Karpas-422 (cell line): ENCODE measurements at regions not wholly inside any gene's neighbourhood (a gene's known extent, or its start where the extent isn't known, plus 50 kb on each side); places are given as distances from the start of the nearest gene placed in this dataset.

Experiments used
- DNase-seq: peaks from one replicate; pipeline ENCODE4 v3.0.0-alpha.2; 2015
- H2AFZ ChIP-seq: fragments of 200-600 bp; sonication (generic); 2 replicates; pipeline ENCODE4 v1.6.1; 2014; ENCODE audit warnings: antibody characterized with exemption, low read length, mixed read lengths
- H3K27ac ChIP-seq: fragments of 200-600 bp; sonication (generic); 2 replicates; pipeline ENCODE4 v1.5.1; 2014; ENCODE audit warnings: mild to moderate bottlenecking, low read length, moderate library complexity
- H3K27me3 ChIP-seq: fragments of 200-600 bp; sonication (generic); 2 replicates; pipeline ENCODE4 v1.6.1; 2014; ENCODE audit warnings: low read length, mixed read lengths
- H3K36me3 ChIP-seq: fragments of 200-600 bp; sonication (generic); 2 replicates; pipeline ENCODE4 v1.6.1; 2014; ENCODE audit warnings: low read length, mixed read lengths; ENCODE audit not compliant: insufficient read depth
- H3K4me1 ChIP-seq: fragments of 200-600 bp; sonication (generic); 2 replicates; pipeline ENCODE4 v1.6.1; 2014; ENCODE audit warnings: mild to moderate bottlenecking, low read length, mixed read lengths
- H3K4me2 ChIP-seq: fragments of 200-600 bp; sonication (generic); 2 replicates; pipeline ENCODE4 v1.6.1; 2014; ENCODE audit warnings: low read length, low read depth, mild to moderate bottlenecking; ENCODE audit not compliant: poor library complexity, severe bottlenecking
- H3K4me3 ChIP-seq: fragments of 200-600 bp; sonication (generic); 2 replicates; pipeline ENCODE4 v1.5.1; 2014; ENCODE audit warnings: mild to moderate bottlenecking, antibody characterized with exemption, low read length, mixed read lengths
- H3K79me2 ChIP-seq: fragments of 200-600 bp; sonication (generic); 2 replicates; pipeline ENCODE4 v1.6.1; 2014; ENCODE audit warnings: mild to moderate bottlenecking, low read length, mixed read lengths
- H3K9ac ChIP-seq: fragments of 200-600 bp; sonication (generic); 2 replicates; pipeline ENCODE4 v1.6.0; 2014; ENCODE audit warnings: low read length
- H3K9me2 ChIP-seq: fragments of 200-600 bp; sonication (generic), shearing (Covaris generic); replicated peaks from 2 replicates; pipeline ENCODE4 v1.6.0; 2014; ENCODE audit warnings: mild to moderate bottlenecking, low read length, moderate library complexity; ENCODE audit not compliant: insufficient read depth
- H3K9me3 ChIP-seq: fragments of 300-700, 200-600 bp; sonication (generic); 2 replicates; pipeline ENCODE4 v1.6.1; 2014; ENCODE audit warnings: low read length, mixed read lengths
- H4K20me1 ChIP-seq: fragments of 200-600 bp; sonication (generic); 2 replicates; pipeline ENCODE4 v1.6.1; 2014; ENCODE audit warnings: mild to moderate bottlenecking, antibody characterized with exemption, low read length, low read depth; ENCODE audit not compliant: insufficient read depth

- no peaks in the 10 kb centered on the region for H4K20me1 ChIP-seq
- H3K9me3 ChIP-seq, result no peaks in the 10 kb centered on the region
- H3K4me3 ChIP-seq, result no peak overlapping the region
- H3K9me2 ChIP-seq, result no peaks in the 10 kb centered on the region
- no peak overlapping the region for H2AFZ ChIP-seq
- no peak overlapping the region for H3K27ac ChIP-seq
- H3K9ac ChIP-seq, result no peak overlapping the region
- H3K79me2 ChIP-seq, result no peaks in the 10 kb centered on the region
- H3K27me3 ChIP-seq, result no peaks in the 10 kb centered on the region
- H3K4me1 ChIP-seq, result no peaks in the 10 kb centered on the region
- no peaks in the 10 kb centered on the region for H3K36me3 ChIP-seq
- no peak for DNase-seq
- no peak overlapping the region for H3K4me2 ChIP-seq
Observed at GRCh38 chr14:85824526-85824925, 294.6 kb downstream of the FLRT2 start.

DNA sequence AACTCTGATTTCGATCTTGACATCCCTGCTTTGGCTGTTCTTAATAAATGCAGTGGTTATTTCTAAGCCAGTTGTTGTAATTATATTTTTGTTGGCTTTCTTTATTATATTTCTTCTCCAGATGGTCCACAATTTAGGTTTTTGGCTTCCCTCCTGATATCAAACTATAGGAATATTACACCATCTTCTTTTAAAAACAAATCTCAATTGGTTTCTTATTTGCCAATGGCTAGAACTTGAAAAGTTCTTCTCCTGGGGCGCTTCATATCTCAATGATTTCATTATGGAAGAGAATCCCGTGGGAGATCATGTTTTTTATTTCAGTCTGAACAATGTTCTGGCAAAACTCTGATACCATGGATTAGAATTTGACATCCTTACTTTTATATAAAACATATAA, 292.3 kb downstream of the FLRT2 start:
- H2AFZ ChIP-seq, result no peak overlapping the region
- no peak overlapping the region for H3K9ac ChIP-seq
- H3K27me3 ChIP-seq, result no peaks in the 10 kb centered on the region
- no peaks in the 10 kb centered on the region for H3K9me2 ChIP-seq
- no peak for DNase-seq
- H3K4me2 ChIP-seq, result no peak overlapping the region
- H4K20me1 ChIP-seq, result no peaks in the 10 kb centered on the region
- H3K9me3 ChIP-seq, result no peaks in the 10 kb centered on the region
- no peak overlapping the region for H3K4me3 ChIP-seq
- H3K79me2 ChIP-seq, result no peaks in the 10 kb centered on the region
- no peaks in the 10 kb centered on the region for H3K36me3 ChIP-seq
- no peaks in the 10 kb centered on the region for H3K4me1 ChIP-seq
- H3K27ac ChIP-seq, result no peak overlapping the region

- H3K79me2 ChIP-seq, result no peaks in the 10 kb centered on the region
- H3K4me2 ChIP-seq, result no peak overlapping the region
- H3K9me3 ChIP-seq, result no peaks in the 10 kb centered on the region
- H4K20me1 ChIP-seq, result no peaks in the 10 kb centered on the region
- no peaks in the 10 kb centered on the region for H3K4me1 ChIP-seq
- no peaks in the 10 kb centered on the region for H3K27me3 ChIP-seq
- H3K4me3 ChIP-seq, result no peak overlapping the region
- no peak overlapping the region for H3K9ac ChIP-seq
- no peak overlapping the region for H2AFZ ChIP-seq
- no peak for DNase-seq
- H3K36me3 ChIP-seq, result no peaks in the 10 kb centered on the region
- no peak overlapping the region for H3K27ac ChIP-seq
- 0 out of 2 replicates have a peak, but pooled peaks cover 12% of the 10 kb centered on the region for H3K9me2 ChIP-seq
Observed at GRCh38 chr14:85817430-85817829, 287.5 kb downstream of the FLRT2 start.

DNA sequence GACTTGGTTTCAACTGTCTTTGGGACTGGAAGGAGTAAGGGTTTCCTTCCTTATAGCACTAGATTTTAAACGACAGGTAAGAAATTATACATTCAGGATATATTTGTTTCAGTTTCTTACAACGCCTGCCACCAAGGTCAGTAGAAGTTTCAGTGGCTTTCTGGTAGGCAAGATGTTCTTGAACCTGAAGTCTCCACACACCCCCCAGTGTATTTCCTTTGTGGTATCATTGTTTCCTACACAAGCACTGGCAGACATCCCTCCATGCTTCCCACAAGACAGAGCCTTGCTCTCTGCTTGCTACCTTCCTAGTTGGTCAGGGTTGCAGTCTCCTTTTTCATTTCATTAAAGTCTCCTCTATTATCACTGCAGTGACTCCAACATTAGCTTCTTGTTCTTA, 283.1 kb downstream of the FLRT2 start:
- Histone ChIP-seq H3K27me3 (no peaks in the 10 kb centered on the region), H3K36me3 (no peaks in the 10 kb centered on the region), H2AFZ (no peak overlapping the region), H3K79me2 (no peaks in the 10 kb centered on the region), H3K9ac (no peak overlapping the region), H3K4me3 (no peak overlapping the region), H3K9me3 (peaks cover 7% of the 10 kb centered on the region), H3K4me2 (no peak overlapping the region), H3K4me1 (no peaks in the 10 kb centered on the region), H4K20me1 (no peaks in the 10 kb centered on the region), H3K27ac (no peak overlapping the region), H3K9me2 (0 out of 2 replicates have a peak, but pooled peaks cover 12% of the 10 kb centered on the region)
- no peak for DNase-seq

DNA sequence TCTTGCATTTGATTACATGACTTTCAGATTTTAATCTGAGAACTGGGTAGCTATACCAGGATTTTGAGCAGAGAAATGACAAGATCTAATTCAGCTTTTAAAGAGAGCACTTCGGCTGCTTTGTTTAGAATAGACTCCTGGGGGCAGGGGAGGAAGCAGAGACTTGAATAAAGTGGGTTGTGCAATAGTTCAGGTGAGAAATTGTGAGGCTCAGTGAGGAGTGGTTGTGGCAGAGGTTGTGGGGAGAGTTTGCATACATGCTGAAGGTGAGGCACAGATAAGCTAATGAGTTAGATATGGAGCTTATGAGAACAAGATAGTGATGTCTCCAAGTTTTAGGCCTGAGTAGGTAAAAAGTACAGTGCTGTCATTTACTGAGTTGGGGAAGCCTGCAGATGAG, 281.4 kb downstream of the FLRT2 start:
- H4K20me1 ChIP-seq, result no peaks in the 10 kb centered on the region
- no peak overlapping the region for H3K4me3 ChIP-seq
- H2AFZ ChIP-seq, result no peak overlapping the region
- peaks cover 7% of the 10 kb centered on the region for H3K9me3 ChIP-seq
- H3K4me1 ChIP-seq, result no peaks in the 10 kb centered on the region
- no peaks in the 10 kb centered on the region for H3K27me3 ChIP-seq
- no peak overlapping the region for H3K4me2 ChIP-seq
- no peak overlapping the region for H3K27ac ChIP-seq
- H3K79me2 ChIP-seq, result no peaks in the 10 kb centered on the region
- no peaks in the 10 kb centered on the region for H3K36me3 ChIP-seq
- 0 out of 2 replicates have a peak, but pooled peaks cover 12% of the 10 kb centered on the region for H3K9me2 ChIP-seq
- no peak for DNase-seq
- H3K9ac ChIP-seq, result no peak overlapping the region

- H3K9me3 ChIP-seq, result peaks cover 6% of the 10 kb centered on the region; the same call in 1 of the 2 replicates
- H2AFZ ChIP-seq, result no peak overlapping the region
- H3K4me2 ChIP-seq, result no peak overlapping the region
- no peaks in the 10 kb centered on the region for H3K4me1 ChIP-seq
- no peak overlapping the region for H3K9ac ChIP-seq
- H4K20me1 ChIP-seq, result no peaks in the 10 kb centered on the region
- H3K79me2 ChIP-seq, result no peaks in the 10 kb centered on the region
- H3K9me2 ChIP-seq, result 0 out of 2 replicates have a peak, but pooled peaks cover 3% of the 10 kb centered on the region
- H3K36me3 ChIP-seq, result no peaks in the 10 kb centered on the region
- H3K27me3 ChIP-seq, result no peaks in the 10 kb centered on the region
- no peak overlapping the region for H3K27ac ChIP-seq
- DNase-seq, result no peak
- H3K4me3 ChIP-seq, result no peak overlapping the region
Observed at GRCh38 chr14:85799668-85800067, 269.7 kb downstream of the FLRT2 start.

DNA sequence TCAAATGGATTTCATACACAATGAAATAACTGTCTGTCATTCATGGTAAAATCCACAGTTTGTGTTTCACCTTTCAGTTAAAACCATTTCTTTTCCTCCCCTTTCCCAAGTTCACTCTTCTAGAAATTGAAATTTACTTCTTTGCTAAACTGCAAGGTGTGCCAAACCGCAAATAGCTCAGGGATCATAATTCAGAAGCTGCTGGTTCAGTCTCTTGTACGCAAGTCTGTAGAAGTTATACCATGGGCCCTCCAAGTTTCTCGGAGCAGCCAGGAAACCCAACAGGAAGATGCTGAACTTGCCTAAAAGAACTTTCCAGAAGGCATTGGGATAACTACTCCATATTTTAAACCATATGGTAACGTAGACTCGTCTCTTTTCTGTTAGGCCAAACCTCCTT, 268.9 kb downstream of the FLRT2 start:
- 0 out of 2 replicates have a peak, but pooled peaks cover 3% of the 10 kb centered on the region for H3K9me2 ChIP-seq
- H4K20me1 ChIP-seq, result no peaks in the 10 kb centered on the region

DNA sequence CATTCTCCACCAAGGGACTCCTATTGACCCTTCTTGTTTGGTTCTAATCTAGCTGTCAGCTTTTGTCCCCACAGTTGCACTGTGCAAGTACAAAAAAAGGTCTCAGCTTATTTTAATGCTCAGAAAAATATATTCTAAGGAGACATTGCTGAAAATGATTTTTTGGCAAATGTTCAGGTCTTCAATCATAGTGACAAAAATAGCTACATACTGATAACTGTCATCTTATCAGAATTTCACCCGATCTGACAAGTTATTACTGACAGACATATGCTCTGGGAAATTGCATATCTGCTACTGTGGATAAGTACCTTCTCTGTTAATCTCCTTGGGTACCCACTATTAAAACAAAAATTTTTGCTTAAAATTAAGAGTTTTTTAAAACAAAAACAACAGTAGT, 263.6 kb downstream of the FLRT2 start:
- no peak overlapping the region for H3K9ac ChIP-seq
- H4K20me1 ChIP-seq, result no peaks in the 10 kb centered on the region
- no peak overlapping the region for H3K27ac ChIP-seq
- H2AFZ ChIP-seq, result no peak overlapping the region
- DNase-seq, result no peak
- H3K4me3 ChIP-seq, result no peak overlapping the region
- H3K36me3 ChIP-seq, result no peaks in the 10 kb centered on the region
- no peaks in the 10 kb centered on the region for H3K27me3 ChIP-seq
- no peaks in the 10 kb centered on the region for H3K9me2 ChIP-seq
- no peak overlapping the region for H3K4me2 ChIP-seq
- no peaks in the 10 kb centered on the region; the same call in 1 of the 2 replicates for H3K9me3 ChIP-seq
- no peaks in the 10 kb centered on the region for H3K4me1 ChIP-seq
- no peaks in the 10 kb centered on the region for H3K79me2 ChIP-seq

More for the DNA sequence above, 268.9 kb downstream of the FLRT2 start:
- Histone ChIP-seq H3K4me3 (no peak overlapping the region), H3K27ac (no peak overlapping the region), H3K79me2 (no peaks in the 10 kb centered on the region), H3K36me3 (no peaks in the 10 kb centered on the region), H3K9ac (no peak overlapping the region), H3K4me1 (no peaks in the 10 kb centered on the region), H3K27me3 (no peaks in the 10 kb centered on the region), H2AFZ (no peak overlapping the region), H3K9me3 (peaks cover 5% of the 10 kb centered on the region; the same call in 1 of the 2 replicates), H3K4me2 (no peak overlapping the region)
- DNase-seq, result no peak

GRCh38 chr14:85789506-85789905, 259.6 kb downstream of the FLRT2 start:
- no peaks in the 10 kb centered on the region for H3K36me3 ChIP-seq
- H3K9me2 ChIP-seq, result no peaks in the 10 kb centered on the region
- H2AFZ ChIP-seq, result no peak overlapping the region
- no peak for DNase-seq
- no peak overlapping the region for H3K27ac ChIP-seq
- H3K27me3 ChIP-seq, result no peaks in the 10 kb centered on the region
- no peaks in the 10 kb centered on the region for H3K79me2 ChIP-seq
- H3K4me2 ChIP-seq, result no peak overlapping the region
- no peak overlapping the region for H3K9ac ChIP-seq
- H3K4me1 ChIP-seq, result no peaks in the 10 kb centered on the region
- H3K4me3 ChIP-seq, result no peak overlapping the region
- H4K20me1 ChIP-seq, result no peaks in the 10 kb centered on the region
- no peaks in the 10 kb centered on the region; the same call in 1 of the 2 replicates for H3K9me3 ChIP-seq
